ENCODE measurements at regions not wholly inside any gene's neighbourhood (a gene's known extent, or its start where the extent isn't known, plus 50 kb on each side); places are given as distances from the start of the nearest gene placed in this dataset.

DNA sequence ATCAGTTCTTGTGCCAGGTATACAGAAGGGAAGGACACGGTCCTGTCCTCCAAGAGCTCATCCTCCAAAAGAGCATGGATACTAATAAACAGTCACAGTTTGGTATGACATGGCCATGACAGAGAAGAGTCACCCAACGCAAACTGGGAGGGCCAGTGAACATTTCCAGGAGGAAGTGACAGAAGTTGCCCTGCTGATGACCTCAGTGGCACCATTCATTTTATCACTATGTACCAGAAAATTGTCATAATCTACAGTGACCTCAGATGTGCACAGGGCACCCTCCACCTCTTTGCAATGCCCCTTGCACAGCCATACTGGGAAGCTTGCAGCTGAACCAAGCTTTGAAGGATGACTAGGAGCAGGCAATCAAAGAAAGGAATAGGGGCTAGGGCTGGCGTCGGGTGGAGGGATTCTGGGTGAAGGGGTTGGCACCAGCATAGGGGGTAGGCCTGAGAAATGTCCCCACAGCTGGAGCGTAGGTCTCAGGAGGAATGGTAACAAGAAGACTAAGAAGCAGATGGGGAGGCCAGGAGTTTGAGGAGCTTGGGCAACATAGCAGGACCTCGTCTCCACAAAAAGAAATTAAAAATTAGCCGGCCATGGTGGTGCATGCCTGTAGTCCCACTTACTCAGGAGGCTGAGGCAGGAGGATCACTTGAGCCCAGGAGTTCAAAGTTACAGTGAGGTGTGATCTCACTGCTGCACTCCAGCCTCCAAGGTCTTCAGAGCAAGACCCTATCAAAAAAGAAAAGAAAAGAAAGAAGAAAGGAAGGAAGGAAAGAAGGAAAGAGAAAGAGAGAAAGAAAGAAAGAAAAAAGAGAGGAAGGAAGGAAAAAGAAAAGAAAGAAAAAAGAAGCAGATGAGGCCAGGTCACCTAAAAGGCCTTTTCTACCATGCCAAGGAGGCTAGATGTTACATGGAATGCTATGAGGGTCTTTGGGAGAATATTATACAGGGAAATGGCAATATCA lies 65.3 kb upstream of the SNX9 start (continued):
- TF ChIP-seq, protein P1, sequence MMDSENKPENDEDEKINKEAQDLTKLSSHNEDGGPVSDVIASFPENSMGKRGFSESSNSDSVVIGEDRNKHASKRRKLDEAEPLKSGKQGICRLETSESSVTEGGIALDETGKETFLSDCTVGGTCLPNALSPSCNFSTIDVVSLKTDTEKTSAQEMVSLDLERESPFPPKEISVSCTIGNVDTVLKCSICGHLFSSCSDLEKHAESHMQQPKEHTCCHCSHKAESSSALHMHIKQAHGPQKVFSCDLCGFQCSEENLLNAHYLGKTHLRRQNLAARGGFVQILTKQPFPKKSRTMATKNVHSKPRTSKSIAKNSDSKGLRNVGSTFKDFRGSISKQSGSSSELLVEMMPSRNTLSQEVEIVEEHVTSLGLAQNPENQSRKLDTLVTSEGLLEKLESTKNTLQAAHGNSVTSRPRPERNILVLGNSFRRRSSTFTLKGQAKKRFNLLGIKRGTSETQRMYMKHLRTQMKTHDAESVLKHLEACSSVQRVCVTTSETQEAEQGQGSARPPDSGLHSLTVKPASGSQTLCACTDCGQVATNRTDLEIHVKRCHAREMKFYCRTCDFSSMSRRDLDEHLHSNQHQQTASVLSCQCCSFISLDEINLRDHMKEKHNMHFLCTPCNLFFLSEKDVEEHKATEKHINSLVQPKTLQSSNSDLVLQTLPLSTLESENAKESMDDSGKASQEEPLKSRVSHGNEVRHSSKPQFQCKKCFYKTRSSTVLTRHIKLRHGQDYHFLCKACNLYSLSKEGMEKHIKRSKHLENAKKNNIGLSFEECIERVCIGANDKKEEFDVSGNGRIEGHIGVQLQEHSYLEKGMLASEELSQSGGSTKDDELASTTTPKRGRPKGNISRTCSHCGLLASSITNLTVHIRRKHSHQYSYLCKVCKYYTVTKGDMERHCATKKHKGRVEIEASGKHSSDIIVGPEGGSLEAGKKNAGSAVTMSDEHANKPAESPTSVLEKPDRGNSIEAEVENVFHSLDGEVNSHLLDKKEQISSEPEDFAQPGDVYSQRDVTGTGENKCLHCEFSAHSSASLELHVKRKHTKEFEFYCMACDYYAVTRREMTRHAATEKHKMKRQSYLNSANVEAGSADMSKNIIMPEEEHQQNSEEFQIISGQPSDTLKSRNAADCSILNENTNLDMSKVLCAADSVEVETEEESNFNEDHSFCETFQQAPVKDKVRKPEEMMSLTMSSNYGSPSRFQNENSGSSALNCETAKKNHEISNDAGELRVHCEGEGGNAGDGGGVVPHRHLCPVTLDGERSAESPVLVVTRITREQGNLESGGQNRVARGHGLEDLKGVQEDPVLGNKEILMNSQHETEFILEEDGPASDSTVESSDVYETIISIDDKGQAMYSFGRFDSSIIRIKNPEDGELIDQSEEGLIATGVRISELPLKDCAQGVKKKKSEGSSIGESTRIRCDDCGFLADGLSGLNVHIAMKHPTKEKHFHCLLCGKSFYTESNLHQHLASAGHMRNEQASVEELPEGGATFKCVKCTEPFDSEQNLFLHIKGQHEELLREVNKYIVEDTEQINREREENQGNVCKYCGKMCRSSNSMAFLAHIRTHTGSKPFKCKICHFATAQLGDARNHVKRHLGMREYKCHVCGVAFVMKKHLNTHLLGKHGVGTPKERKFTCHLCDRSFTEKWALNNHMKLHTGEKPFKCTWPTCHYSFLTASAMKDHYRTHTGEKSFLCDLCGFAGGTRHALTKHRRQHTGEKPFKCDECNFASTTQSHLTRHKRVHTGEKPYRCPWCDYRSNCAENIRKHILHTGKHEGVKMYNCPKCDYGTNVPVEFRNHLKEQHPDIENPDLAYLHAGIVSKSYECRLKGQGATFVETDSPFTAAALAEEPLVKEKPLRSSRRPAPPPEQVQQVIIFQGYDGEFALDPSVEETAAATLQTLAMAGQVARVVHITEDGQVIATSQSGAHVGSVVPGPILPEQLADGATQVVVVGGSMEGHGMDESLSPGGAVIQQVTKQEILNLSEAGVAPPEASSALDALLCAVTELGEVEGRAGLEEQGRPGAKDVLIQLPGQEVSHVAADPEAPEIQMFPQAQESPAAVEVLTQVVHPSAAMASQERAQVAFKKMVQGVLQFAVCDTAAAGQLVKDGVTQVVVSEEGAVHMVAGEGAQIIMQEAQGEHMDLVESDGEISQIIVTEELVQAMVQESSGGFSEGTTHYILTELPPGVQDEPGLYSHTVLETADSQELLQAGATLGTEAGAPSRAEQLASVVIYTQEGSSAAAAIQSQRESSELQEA (IDR thresholded peaks at IDR 0.05; ENCODE audit: low read depth), result peak; percentile 49; the same call in 1 of the 2 replicates
- TF ChIP-seq, protein P2, sequence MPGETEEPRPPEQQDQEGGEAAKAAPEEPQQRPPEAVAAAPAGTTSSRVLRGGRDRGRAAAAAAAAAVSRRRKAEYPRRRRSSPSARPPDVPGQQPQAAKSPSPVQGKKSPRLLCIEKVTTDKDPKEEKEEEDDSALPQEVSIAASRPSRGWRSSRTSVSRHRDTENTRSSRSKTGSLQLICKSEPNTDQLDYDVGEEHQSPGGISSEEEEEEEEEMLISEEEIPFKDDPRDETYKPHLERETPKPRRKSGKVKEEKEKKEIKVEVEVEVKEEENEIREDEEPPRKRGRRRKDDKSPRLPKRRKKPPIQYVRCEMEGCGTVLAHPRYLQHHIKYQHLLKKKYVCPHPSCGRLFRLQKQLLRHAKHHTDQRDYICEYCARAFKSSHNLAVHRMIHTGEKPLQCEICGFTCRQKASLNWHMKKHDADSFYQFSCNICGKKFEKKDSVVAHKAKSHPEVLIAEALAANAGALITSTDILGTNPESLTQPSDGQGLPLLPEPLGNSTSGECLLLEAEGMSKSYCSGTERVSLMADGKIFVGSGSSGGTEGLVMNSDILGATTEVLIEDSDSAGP (CRISPR knock-in tag; IDR thresholded peaks at IDR 0.05), result no peak
- no peak for TF ChIP-seq PTTG1 (tag; IDR thresholded peaks at IDR 0.05; ENCODE audit: low read depth)
- TF ChIP-seq SMARCC2 (IDR thresholded peaks at IDR 0.05; ENCODE audit: low read depth), result no peak
- peak; percentile 3 for TF ChIP-seq MEIS2 (IDR thresholded peaks at IDR 0.05; ENCODE audit: partially characterized antibody)
- 0 out of 4 replicates have a peak, but pooled peaks have one; percentile 13 to 58 for TF ChIP-seq CSDE1 (IDR thresholded peaks at IDR 0.05)
- peak; percentile 40 for TF ChIP-seq EHMT2 (IDR thresholded peaks at IDR 0.05)
- TF ChIP-seq EP300 (IDR thresholded peaks at IDR 0.05; ENCODE audit: low read length), result peak; percentile 66; the same call in 1 of the 2 replicates
- no peak for TF ChIP-seq ZBTB17 (CRISPR knock-in tag; IDR thresholded peaks at IDR 0.05)
- no peak for TF ChIP-seq ZNF408 (CRISPR knock-in tag; IDR thresholded peaks at IDR 0.05; ENCODE audit: low read depth)
- TF ChIP-seq FOXA3 (CRISPR knock-in tag; conservative IDR thresholded peaks at IDR 0.05 in 1 of 2, IDR thresholded peaks at IDR 0.05 in 1 of 2), result no peak
- TF ChIP-seq TCFL5 (CRISPR knock-in tag; conservative IDR thresholded peaks at IDR 0.05), result no peak
- TF ChIP-seq, protein P3, sequence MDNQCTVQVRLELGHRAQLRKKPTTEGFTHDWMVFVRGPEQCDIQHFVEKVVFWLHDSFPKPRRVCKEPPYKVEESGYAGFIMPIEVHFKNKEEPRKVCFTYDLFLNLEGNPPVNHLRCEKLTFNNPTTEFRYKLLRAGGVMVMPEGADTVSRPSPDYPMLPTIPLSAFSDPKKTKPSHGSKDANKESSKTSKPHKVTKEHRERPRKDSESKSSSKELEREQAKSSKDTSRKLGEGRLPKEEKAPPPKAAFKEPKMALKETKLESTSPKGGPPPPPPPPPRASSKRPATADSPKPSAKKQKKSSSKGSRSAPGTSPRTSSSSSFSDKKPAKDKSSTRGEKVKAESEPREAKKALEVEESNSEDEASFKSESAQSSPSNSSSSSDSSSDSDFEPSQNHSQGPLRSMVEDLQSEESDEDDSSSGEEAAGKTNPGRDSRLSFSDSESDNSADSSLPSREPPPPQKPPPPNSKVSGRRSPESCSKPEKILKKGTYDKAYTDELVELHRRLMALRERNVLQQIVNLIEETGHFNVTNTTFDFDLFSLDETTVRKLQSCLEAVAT (IDR thresholded peaks at IDR 0.05), result peak; percentile 48 to 49; a peak in 2 of 4 replicates
- TF ChIP-seq PTBP1 (IDR thresholded peaks at IDR 0.05; ENCODE audit: low read depth, low read length), result no peak
- no peak for TF ChIP-seq NFYB (IDR thresholded peaks at IDR 0.05; ENCODE audit: extremely low read depth, insufficient read length)

Measured in K562 (cell line).